Astrocyte of the spinal cord (primary cell): ENCODE measurements at regions not wholly inside any gene's neighbourhood (a gene's known extent, or its start where the extent isn't known, plus 50 kb on each side); places are given as distances from the start of the nearest gene placed in this dataset.

Experiments used
- DNase-seq: peaks from one replicate; pipeline ENCODE4 v3.0.0; 2011; ENCODE audit warnings: low read depth, low spot score
- H3K4me3 ChIP-seq: 2 replicates; pipeline ENCODE4 v1.5.1; 2011; ENCODE audit warnings: low read depth, mild to moderate bottlenecking, low read length, moderate library complexity
- CTCF ChIP-seq: IDR thresholded peaks from 2 replicates; pipeline ENCODE4 v1.5.1; 2012; ENCODE audit warnings: low read depth, mild to moderate bottlenecking, low read length, inconsistent platforms
- in situ Hi-C: cut with HindIII; loops from 2 replicates; pipeline ENCODE4 v1.10.0; 2017; ENCODE audit warnings: low sequenced_read_pairs

- no peak overlapping the region for H3K4me3 ChIP-seq
- DNase-seq, result no peak
Measured at GRCh38 chr1:25064465-25065240, 134.6 kb upstream of the RUNX3 start.

GRCh38 chr1:25063591-25064416 lies 133.7 kb upstream of the RUNX3 start:
- TF ChIP-seq CTCF, result no peak
- no peak overlapping the region for H3K4me3 ChIP-seq
- DNase-seq, result peak; percentile 25
- in situ Hi-C loops, result no loop called here

More at GRCh38 chr1:25064465-25065240, 134.6 kb upstream of the RUNX3 start:
- TF ChIP-seq CTCF, result no peak
- in situ Hi-C loops, result no loop called here

GRCh38 chr1:25062621-25063255 lies 132.7 kb upstream of the RUNX3 start:
- DNase-seq, result no peak
- in situ Hi-C loops, result no loop called here
- TF ChIP-seq CTCF, result no peak
- H3K4me3 ChIP-seq, result no peak overlapping the region

- no peak overlapping the region for H3K4me3 ChIP-seq
- no peak for DNase-seq
- no peak for TF ChIP-seq CTCF
- in situ Hi-C loops, result no loop called here
Measured at GRCh38 chr1:25061261-25061995, 131.4 kb upstream of the RUNX3 start.

- in situ Hi-C loops, result no loop called here
- no peak for TF ChIP-seq CTCF
- DNase-seq, result no peak
- no peak overlapping the region for H3K4me3 ChIP-seq
Measured at GRCh38 chr1:25057188-25057587, 127.1 kb upstream of the RUNX3 start.

GRCh38 chr1:25056536-25056935 lies 126.5 kb upstream of the RUNX3 start:
- DNase-seq, result no peak
- in situ Hi-C loops, result no loop called here

More at GRCh38 chr1:25056536-25056935, 126.5 kb upstream of the RUNX3 start:
- TF ChIP-seq CTCF, result no peak
- no peak overlapping the region for H3K4me3 ChIP-seq
